Globus pallidus (tissue), 1 donor: ENCODE measurements at regions not wholly inside any gene's neighbourhood (a gene's known extent, or its start where the extent isn't known, plus 50 kb on each side); places are given as distances from the start of the nearest gene placed in this dataset.

Experiments used
- DNase-seq: peaks from one replicate; pipeline ENCODE4 v3.0.0-alpha.2; 2015; ENCODE audit warnings: low spot score

DNA sequence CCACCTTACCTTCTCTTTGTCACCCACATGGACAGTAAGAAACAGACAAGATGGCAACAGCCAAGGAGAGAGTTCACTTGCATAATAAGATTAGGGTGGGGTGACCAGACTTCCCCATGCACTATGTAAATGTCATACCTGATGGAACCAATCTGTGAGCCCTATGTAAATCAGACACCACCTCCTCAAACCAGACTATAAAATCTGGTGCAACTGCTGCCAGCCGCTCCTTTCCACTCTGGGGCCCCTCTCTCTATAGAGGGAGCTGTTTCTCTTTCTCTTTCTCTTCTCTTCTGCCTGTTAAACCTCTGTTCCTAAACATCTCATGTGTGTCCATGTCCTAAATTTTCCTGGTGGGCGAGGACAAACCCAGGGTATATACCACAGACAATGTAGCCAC lies 405.5 kb upstream of the CNTN4 start:
- DNase-seq: no peak

DNA sequence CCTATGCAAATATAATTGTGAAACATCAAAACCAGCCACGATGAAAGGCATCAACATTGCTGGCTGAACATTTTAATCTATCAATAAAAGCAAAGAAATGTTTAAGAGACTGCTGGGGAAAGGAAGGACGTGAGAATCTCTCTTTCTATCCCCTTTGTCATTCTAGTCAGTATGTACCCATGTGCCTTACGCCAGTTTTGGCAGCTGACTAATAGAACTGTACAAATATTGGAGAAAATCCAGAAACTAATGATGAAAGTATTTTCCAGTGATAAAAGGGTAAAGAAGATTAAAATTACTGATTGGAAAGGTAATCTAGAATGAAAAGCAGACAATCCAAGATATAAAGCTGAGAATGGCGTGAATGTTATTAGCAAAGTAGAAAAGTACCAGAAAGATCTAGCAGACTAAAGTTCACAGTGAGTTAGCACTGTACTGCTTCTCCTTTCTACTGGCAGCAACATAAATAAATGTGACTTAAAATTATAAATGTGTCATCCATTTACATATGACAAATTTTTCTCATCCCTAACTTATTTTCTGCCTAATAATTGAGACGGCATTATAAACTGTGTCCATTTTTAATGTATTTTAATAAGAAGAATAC lies 401.9 kb upstream of the CNTN4 start:
- DNase-seq: no peak

DNA sequence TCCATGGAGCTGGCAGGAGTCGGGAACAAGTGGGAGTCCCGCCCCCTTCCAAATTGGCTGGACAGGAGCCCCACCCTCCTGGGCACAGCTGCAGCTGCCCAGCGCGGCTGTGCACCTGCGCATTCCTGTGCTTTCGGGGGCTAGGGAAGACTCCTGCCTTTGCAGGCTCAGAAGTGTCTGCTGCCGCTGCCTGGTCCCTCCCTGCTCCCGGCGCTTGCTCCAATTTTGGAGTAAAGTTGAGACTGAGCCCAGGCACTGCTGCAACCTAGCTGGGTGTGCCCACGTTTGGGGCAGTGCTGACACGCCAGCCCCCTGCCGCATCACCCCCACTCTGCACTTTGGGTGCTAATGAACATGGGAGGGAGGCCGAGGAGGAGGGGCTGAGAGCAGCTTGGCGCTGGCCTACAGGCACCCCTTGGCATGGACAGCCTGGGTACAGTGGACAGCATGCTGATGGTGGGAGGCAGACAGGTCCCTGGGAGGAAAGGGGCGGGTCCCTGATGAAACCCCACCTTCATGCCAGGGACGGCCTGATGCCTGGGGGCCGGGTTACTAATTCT lies 399.2 kb upstream of the CNTN4 start:
- DNase-seq: no peak

DNA sequence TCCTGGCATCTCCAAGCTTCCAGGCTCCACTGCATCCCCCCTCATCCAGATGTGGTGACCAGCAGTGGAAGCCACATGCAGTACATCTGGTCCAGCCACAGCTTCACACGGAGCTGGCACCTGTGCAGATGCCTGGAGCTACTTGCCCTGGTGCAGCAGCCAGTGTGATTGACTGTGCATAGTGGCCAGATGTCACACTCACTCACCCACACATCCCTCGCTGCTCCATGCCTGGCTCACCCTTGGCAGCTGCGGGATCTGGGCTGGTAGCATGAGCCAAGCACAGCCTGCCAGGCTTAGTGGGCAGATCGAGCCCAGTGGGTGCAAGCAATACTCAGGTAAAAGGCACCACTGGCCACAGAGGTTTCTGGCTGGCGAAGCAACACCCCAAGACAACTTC lies 398.0 kb upstream of the CNTN4 start:
- DNase-seq: no peak

DNA sequence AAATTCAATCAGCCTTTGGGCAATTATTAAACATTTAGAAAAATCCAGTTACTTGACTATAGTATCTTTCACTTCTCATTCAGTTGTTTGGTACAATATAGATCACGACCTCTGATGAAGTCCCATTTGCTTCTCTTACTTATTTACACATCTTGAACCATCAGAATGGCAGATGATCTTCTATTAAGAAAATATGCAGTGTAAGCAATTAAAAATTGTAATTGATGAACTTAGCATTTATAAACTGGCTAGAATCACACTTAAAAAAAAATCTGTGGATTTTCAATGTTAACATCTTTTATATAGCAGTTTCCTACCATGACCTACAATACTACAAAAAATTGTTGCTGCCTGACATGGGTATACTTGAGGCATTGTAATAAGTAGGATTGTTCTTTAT lies 395.5 kb upstream of the CNTN4 start:
- no peak for DNase-seq

DNA sequence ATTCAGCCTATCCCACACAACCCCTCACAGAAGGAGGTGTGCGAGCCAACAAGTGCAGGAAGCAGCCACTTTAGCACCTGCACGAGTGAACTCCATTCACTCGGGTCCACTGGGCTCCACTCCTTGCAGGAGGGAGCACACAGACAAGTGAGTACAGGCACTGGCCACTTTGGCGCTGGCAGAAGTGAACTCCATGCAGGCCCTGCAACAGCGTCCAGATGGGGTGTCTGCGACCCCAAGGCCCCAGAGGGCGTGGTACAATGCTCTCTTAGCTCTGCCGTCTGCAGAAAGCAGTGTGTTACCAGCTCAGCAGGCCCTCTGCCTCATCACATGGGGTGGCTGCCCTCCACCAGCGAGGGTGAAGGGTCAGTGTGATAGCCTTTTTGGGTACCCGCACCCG lies 388.0 kb upstream of the CNTN4 start:
- no peak for DNase-seq

DNA sequence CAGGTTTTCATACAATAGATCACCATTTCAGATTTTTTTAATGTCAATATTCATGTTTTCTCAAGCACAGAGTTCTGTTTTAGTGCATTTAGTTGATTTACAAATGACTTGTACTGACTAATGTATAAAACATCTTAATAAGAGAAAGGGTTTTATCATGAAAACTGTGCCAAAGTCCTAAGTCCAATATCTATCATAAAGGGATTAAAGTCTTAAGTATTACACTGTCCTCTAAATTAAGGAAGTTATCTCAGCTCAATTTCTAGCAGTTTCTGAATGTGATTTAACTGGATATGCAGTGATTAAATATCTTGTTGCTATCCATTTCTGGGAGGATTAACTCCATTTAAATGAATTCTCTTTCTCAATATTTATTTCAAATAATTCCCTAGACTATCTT lies 381.1 kb upstream of the CNTN4 start:
- DNase-seq: no peak

DNA sequence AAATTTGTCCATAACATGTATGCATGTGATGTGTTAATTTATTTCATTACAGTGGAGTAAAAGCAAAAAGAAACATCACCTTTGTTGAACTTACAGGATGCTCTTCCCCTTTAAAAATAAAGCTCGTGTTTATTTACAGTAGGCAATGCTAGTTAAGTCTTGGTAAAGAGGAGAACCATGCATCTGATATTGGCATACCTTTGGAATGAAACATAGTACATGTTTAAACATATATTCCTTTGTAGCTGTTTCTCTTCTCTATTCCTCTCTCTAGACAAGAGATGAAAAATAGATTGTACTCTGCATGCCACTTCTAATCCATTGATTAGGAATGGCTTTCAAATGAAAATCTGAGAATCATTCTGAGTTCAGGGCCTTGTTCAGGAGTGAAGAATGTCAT lies 374.9 kb upstream of the CNTN4 start:
- no peak for DNase-seq

DNA sequence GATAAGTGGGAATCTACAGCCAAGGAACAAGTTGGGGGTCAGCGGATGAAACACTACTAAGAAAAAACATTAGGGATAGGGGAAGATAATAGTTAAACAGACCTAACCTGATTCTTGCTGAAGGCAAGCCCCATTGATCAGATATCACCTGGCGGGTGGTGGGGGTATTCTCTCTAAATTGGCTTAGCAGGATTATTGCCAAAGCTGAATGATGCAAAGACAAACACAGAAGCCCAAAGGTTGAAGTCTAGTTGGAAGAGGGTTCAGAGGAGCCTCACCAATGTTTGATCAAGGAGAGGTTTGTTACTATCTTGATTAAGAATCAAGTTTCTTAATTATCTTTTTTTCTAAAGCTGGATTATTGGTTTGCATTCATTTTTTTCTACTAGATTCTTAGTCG lies 371.9 kb upstream of the CNTN4 start:
- DNase-seq: no peak

DNA sequence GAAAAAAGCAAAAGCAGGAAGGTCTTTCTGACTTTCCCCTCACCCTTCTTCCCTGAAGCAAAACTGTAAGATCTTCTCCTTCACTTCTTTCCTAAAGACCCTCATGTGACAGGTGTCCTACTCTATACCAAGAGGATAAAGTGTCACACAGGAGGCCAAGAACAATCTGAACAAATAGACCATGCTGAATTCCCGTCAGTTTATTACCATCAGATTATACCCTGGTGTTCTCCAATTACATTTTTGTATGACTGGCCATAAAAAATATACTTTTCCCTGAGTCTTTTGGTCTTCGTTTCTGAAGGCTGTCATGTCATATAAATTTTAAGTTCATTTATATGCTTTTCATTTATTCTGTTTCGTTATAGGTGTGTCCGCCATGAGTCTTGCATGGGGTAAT lies 371.4 kb upstream of the CNTN4 start:
- no peak for DNase-seq

DNA sequence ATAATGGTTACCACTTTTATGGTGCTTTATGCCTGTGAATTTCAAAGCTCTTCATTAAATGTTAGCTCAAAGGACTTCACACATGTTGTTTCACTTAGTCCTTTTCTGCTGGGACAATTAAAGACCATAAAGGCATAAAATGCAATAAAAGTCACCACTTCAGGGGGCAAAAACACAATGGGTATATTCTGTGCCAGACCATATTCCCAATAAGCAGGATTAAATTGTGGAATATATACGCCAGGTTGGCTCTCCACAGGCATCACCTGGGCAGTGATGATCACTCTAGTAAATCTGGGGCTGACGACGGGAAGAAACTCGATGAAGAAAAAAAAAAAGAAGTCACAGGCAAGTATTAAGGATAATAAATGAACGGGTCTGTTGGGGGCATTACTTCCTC lies 370.2 kb upstream of the CNTN4 start:
- DNase-seq: no peak

DNA sequence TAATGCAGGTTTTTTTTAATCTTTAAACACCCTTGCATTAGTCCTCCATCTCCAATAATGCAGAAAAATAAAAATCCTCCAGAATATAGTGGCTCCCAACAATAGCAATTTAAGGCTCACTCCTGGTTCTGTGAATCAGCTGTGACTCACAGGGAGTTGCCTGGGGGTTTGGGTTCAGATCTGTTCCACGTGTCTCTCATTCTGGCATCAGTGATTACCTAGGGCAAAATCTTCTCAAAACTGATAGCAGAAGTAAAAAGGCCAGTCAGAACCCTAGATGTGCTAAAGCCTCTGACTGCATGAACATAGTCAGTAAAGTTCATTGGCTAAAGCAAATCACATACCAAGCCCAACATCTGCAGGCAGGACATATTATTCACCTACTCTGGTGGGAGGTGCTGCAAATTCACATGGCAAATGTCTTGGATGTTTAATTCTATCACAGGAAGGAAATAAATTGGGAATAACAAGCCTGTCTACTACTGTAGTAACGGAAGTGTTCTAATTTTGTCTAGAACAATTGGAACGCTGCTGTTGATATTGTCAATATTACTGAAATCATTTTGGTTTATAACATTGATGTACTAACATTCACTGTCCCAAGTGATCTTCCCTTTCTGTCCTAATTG lies 364.1 kb upstream of the CNTN4 start:
- no peak for DNase-seq

DNA sequence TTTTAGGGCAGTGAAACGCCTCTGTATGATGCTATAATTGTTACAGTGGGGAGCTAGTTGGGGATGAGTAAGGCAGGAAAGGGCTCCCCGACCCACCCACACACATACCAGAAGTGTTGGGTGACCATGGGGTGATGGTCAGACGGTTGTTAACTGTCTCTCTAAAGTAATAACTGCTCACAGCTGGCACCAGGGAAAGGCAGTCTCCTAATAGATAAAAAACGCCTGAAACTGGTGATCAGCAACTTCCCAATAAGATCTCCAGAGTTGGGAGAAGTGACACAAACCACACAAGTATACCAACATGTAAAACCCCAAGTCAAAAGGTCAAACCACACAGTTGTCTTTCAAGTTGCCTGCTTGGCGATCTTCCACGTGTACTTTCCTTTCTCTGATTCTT lies 346.5 kb upstream of the CNTN4 start:
- no peak for DNase-seq

DNA sequence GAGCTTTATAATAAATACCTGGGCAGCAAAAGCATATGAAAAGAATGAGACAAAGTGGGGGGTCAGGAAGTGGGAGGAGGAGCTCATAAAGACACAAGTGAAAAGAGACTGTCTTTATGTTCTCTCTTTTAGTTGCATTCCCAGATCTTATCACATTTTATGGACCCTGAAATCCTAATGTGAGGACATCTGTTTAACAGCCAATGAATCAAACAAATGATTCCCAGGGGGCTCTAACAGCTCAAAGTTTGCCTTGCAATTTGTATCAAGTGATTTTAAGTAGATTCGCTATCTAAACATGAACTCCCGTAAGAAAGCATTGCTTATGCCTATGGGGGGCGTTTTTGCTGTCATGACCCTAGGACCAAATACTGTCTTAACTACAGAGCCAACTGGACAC lies 332.3 kb upstream of the CNTN4 start:
- no peak for DNase-seq

DNA sequence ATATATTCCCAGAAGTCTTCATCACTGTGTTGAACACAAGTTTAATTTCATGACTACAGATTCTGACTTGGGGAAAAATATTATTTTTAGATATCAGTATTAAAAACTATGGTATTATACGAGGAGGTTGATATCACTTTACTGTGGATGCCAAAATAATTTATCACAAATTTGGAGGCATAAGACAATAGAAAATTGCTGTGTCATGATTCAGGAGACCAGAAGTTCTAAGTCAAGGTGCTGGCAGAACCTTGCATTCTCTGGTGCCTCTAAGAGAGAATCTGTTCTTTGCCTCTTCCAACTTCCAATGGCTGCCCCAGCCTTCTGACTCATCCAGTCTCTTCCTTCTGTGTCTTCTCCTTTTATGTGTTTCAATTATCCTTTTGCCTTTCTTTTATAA lies 325.0 kb upstream of the CNTN4 start:
- DNase-seq: no peak

DNA sequence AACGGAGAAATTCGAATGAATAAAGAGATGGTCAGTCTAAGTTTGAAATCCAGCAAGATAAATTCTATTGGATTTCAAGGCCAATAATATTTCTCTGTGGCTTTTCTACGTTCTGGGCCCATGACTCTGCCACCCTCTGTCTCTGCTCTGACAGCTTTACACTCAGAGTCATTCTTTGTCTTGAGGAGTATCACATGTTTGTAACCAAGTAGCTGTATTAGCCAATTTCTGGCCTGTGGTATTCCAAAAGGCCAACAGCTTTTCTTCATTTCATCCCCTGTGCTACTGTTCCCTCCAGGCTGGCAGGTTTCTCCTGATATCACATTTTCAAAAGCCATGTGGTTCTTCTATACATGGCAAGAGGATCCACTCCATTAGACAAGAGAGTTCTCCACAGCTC lies 324.1 kb upstream of the CNTN4 start:
- no peak for DNase-seq

DNA sequence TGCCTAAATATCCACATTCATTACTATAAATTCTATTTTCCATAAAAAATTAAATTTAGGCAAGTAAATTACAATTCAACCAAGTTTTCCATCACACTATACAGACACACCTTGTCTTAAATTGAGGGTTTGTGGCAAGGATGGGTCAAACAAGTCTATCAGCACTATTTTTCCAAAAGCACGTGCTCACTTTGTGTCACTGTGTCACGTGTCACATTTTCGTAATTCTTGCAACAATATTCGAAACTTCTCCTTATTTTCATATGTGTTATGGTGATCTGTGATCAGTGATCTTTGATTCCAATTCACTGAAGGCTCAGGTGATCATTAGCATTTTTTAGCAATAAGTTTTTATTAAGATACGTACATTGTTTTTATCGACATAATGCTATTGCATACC lies 323.3 kb upstream of the CNTN4 start:
- no peak for DNase-seq

DNA sequence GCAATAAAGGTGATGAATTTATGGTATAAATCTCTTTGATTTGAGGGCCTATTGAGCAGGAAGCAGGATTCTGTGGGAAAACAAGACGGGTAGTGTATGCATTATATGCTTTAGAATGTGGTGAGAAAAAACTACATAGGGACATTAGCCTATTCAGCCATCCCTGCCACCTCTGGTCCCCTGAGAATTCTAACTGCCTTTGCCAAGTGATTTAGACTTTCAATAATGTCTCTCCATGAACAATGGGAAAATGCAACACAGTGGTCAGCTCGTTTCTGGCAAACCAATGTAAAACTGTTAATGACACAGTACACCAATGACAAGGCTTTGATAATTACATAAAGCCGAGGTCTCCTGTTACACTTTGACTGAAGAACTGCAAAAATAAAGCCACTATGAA lies 314.7 kb upstream of the CNTN4 start:
- DNase-seq: no peak

DNA sequence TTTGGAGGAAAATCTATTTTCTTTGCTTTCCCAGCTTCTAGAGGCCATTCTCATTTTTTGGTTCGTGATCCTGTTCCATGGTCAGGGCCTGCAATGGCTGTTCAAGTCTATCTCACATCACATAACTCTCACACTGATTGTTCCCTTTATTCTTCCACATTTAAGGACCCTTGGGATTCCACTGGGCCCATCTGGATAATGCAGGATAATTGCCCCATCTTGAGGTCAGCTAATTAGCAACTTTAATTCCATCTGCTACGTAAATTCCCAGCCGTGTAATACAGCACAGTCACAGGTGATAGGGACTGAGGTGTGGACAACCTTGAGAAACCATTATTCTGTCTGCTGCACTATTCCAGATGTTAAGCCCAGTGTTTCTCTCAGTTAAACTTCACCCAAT lies 311.6 kb upstream of the CNTN4 start:
- no peak for DNase-seq

DNA sequence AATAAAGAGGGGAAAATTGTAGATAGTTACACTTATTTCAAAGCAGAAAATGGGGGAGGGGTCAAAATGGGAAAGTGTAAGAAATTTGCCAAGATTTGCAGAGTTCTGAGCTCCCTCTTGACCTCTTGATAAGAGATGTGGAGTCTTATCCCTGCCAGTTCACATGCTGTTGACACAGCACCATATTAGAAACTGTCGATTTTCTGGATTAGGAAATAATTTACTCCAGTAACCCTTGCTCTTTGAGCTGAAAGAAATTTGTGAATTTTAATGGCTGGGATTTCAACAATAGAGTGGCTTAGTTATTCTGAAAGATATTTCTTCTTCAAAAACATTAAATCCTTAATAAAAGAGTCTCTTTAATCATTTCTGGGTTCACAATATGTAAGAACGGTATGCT lies 306.2 kb upstream of the CNTN4 start:
- no peak for DNase-seq

DNA sequence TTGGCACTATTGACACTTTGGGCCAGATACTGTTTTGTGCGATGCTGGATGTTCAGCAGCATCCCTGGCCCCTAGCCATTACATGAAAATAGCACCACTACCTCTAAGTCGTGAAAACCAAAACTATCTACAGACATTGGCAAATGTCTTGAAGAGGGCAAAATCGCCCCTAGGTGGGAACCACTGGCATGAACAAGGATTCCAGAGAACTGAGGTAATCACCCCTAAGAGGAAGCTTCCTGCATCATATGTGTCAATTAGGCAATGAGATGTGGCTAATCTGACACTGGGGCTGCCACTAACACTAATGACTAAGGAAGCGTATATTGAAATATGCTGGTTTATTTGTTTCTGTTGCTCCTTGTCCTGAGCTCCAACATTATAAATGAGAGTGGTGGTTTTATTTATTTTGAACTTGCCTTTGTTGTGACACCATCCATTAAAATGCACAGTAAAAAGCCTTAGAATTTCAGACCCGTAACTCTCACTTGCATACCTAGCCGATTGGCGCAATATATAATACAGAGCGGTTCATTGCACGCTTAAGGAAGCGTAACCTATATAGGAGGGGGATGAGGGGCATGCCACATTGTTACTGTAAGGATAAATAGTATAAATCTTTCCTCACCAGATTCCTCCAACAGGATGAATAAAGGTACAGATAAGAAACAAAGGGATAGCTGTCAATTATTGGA lies 299.8 kb upstream of the CNTN4 start:
- no peak for DNase-seq

DNA sequence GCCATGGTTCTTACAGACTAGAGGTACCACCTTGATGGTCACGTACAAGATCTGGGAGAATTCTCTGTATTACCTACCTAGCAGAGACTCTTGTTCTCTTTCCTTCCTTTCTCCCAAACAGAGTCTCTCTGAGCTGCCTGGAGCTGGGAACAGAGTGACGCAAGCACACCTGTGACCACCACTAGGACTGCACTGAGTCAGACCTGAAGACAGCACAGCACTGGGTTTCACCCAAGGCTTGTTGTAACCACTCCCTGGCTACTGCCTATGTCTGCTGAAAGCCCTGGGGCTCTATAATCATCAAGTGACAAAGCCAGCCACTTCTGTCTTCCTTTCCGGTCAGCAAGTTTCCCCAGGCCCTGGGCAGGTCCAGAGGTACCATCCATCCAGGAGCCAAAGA lies 293.3 kb upstream of the CNTN4 start:
- DNase-seq: no peak

DNA sequence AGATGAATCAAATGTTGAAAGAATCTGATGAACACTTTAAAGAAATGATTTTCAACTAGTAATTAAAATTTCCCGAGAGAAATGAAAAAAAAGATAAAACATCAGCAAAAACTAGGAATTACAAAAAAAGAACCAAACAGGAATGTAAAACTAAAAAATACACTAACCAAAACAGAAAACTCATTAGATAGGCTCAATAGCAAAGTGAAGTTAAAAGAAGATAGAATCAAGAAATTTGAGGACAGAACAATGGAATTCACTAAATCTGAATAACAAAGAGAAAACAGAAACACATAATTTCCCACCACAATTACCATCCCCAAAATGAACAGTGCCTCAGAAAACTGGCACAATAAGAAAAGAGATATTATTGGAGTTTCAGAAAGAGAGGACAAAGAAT lies 290.1 kb upstream of the CNTN4 start:
- DNase-seq: no peak

DNA sequence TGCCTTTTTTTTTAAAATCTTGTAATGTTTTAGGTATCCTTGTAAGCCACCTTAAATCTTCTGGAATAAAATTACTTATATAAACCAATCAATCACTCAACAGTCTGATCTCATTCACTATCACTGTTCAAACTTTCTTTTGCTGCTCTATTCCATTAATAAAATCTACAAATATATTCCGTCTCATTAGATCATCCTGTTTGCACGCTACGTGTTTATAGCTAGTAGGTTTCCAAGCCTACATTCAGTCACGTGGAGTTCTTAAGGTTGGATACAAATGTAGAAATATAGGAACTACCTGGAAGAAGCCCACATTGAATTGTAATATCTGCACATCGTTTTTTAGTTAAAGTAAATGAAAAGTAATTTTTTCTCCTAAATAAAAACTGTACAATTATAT lies 274.8 kb upstream of the CNTN4 start:
- DNase-seq: no peak
